ENCODE measurements at regions not wholly inside any gene's neighbourhood (a gene's known extent, or its start where the extent isn't known, plus 50 kb on each side); places are given as distances from the start of the nearest gene placed in this dataset.
"Not testable (repeated sequence)": the region's sequence is repeated elsewhere in the genome, so short reads cannot be mapped to it uniquely, and the experiment has no call there.

GRCh38 chr7:112938863-112939573 lies 147.6 kb downstream of the GPR85 start:
- no peak for DNase-seq (ENCODE audit: extremely low read depth, low read depth)

- no peak for DNase-seq (ENCODE audit: extremely low read depth, low read depth)
Measured at GRCh38 chr7:112937651-112938415, 147.6 kb upstream of the TMEM168 start.

GRCh38 chr7:112933598-112933997 lies 143.4 kb upstream of the TMEM168 start:
- no peak for DNase-seq (ENCODE audit: extremely low read depth, low read depth)

- no peak for DNase-seq (ENCODE audit: extremely low read depth, low read depth)
Measured at GRCh38 chr7:112930787-112931186, 140.6 kb upstream of the TMEM168 start.

GRCh38 chr7:112929421-112929820 lies 139.2 kb upstream of the TMEM168 start:
- no peak for DNase-seq (ENCODE audit: extremely low read depth, low read depth)

- no peak for DNase-seq (ENCODE audit: extremely low read depth, low read depth)
Measured at GRCh38 chr7:112926018-112926417, 135.8 kb upstream of the TMEM168 start.

- DNase-seq (ENCODE audit: extremely low read depth, low read depth): not testable (repeated sequence)
Measured at GRCh38 chr7:112922546-112922945, 132.4 kb upstream of the TMEM168 start.

- not testable (repeated sequence) for DNase-seq (ENCODE audit: extremely low read depth, low read depth)
Measured at GRCh38 chr7:112916431-112916830, 126.2 kb upstream of the TMEM168 start.

GRCh38 chr7:112908086-112908485 lies 117.9 kb upstream of the TMEM168 start:
- no peak for DNase-seq (ENCODE audit: extremely low read depth, low read depth)

- DNase-seq (ENCODE audit: extremely low read depth, low read depth): no peak
Measured at GRCh38 chr7:112907658-112908057, 117.5 kb upstream of the TMEM168 start.

- no peak for DNase-seq (ENCODE audit: extremely low read depth, low read depth)
Measured at GRCh38 chr7:112905950-112906349, 115.8 kb upstream of the TMEM168 start.

- no peak for DNase-seq (ENCODE audit: extremely low read depth, low read depth)
Measured at GRCh38 chr7:112905413-112905812, 115.2 kb upstream of the TMEM168 start.

GRCh38 chr7:112898432-112899290 lies 108.5 kb upstream of the TMEM168 start:
- DNase-seq (ENCODE audit: extremely low read depth, low read depth): peak; percentile 69

- no peak for DNase-seq (ENCODE audit: extremely low read depth, low read depth)
Measured at GRCh38 chr7:112897839-112898431, 107.7 kb upstream of the TMEM168 start.

GRCh38 chr7:112896026-112896601 lies 105.9 kb upstream of the TMEM168 start:
- no peak for DNase-seq (ENCODE audit: extremely low read depth, low read depth)

GRCh38 chr7:112892263-112892662 lies 102.1 kb upstream of the TMEM168 start:
- no peak for DNase-seq (ENCODE audit: extremely low read depth, low read depth)

- DNase-seq (ENCODE audit: extremely low read depth, low read depth): no peak
Measured at GRCh38 chr7:112891698-112892097, 101.5 kb upstream of the TMEM168 start.

GRCh38 chr7:112889834-112890438 lies 99.7 kb upstream of the TMEM168 start:
- no peak for DNase-seq (ENCODE audit: extremely low read depth, low read depth)

GRCh38 chr7:112889268-112889667 lies 99.1 kb upstream of the TMEM168 start:
- no peak for DNase-seq (ENCODE audit: extremely low read depth, low read depth)

- no peak for DNase-seq (ENCODE audit: extremely low read depth, low read depth)
Measured at GRCh38 chr7:112888781-112889180, 98.6 kb upstream of the TMEM168 start.

All from NCI-H460 (cell line).